ENCODE measurements at regions not wholly inside any gene's neighbourhood (a gene's known extent, or its start where the extent isn't known, plus 50 kb on each side); places are given as distances from the start of the nearest gene placed in this dataset.

GRCh38 chr4:18294846-18295245 is 273.3 kb upstream of the LCORL start:
- no peak overlapping the region for H3K4me3 ChIP-seq
- in situ Hi-C loops (cut with MboI; ENCODE audit: low pct_ligation_motif_present in 1 of 4, low pct_unique_long_range_greater_than_20kb in 1 of 4, low sequenced_read_pairs in 3 of 4) = no loop called here
- H3K9me3 ChIP-seq = no peaks in the 10 kb centered on the region
- intact Hi-C loops (cut with DNase I; ENCODE audit: low total_unique reads) = no loop called here
- no peaks in the 10 kb centered on the region for H3K4me1 ChIP-seq
- 45 to 60% methylated on average over 2 of the region's 2 CpGs for WGBS, 2 donors (ENCODE audit: low coverage in 1 of 2)
- H3K36me3 ChIP-seq = no peaks in the 10 kb centered on the region
- no peaks in the 10 kb centered on the region for H3K27me3 ChIP-seq
- TF ChIP-seq POLR2A (IDR thresholded peaks at IDR 0.05) = no peak
- no peak for TF ChIP-seq POLR2AphosphoS5 (IDR thresholded peaks at IDR 0.05)
- no peak for TF ChIP-seq CTCF (IDR thresholded peaks at IDR 0.05)
- TF ChIP-seq EP300 (IDR thresholded peaks at IDR 0.05; ENCODE audit: low read depth) = no peak
- H3K27ac ChIP-seq = no peak overlapping the region
- DNase-seq = no peak

- Histone ChIP-seq H3K36me3 (no peaks in the 10 kb centered on the region), H3K27me3 (no peaks in the 10 kb centered on the region), H3K9me3 (no peaks in the 10 kb centered on the region), H3K4me3 (no peak overlapping the region), H3K27ac (no peak overlapping the region), H3K4me1 (no peaks in the 10 kb centered on the region)
- 88 to 90% methylated on average over 6 of the region's 6 CpGs for whole genome bisulfite sequencing, 2 donors (ENCODE audit: low coverage in 1 of 2)
- in situ Hi-C loops (cut with MboI; ENCODE audit: low pct_ligation_motif_present in 1 of 4, low pct_unique_long_range_greater_than_20kb in 1 of 4, low sequenced_read_pairs in 3 of 4) (no loop called here), intact Hi-C loops (cut with DNase I; ENCODE audit: low total_unique reads) (no loop called here)
- no peak for TF ChIP-seq POLR2A (IDR thresholded peaks at IDR 0.05)
- TF ChIP-seq POLR2AphosphoS5 (IDR thresholded peaks at IDR 0.05) = no peak
- TF ChIP-seq EP300 (IDR thresholded peaks at IDR 0.05; ENCODE audit: low read depth) = no peak
- TF ChIP-seq CTCF (IDR thresholded peaks at IDR 0.05) = no peak
- no peak for DNase-seq
Observed at GRCh38 chr4:18294021-18294420, 272.5 kb upstream of the LCORL start.

- no peaks in the 10 kb centered on the region for H3K36me3 ChIP-seq
- no peak overlapping the region for H3K27ac ChIP-seq
- no peaks in the 10 kb centered on the region for H3K27me3 ChIP-seq
- no peak overlapping the region for H3K4me3 ChIP-seq
- in situ Hi-C loops (cut with MboI; ENCODE audit: low pct_ligation_motif_present in 1 of 4, low pct_unique_long_range_greater_than_20kb in 1 of 4, low sequenced_read_pairs in 3 of 4) = no loop called here
- 63 to 76% methylated on average over 4 to 6 of the region's 6 CpGs for WGBS, 2 donors (ENCODE audit: low coverage in 1 of 2)
- no peaks in the 10 kb centered on the region for H3K9me3 ChIP-seq
- intact Hi-C loops (cut with DNase I; ENCODE audit: low total_unique reads) = no loop called here
- H3K4me1 ChIP-seq = no peaks in the 10 kb centered on the region
- DNase-seq = no peak
- no peak for TF ChIP-seq POLR2AphosphoS5 (IDR thresholded peaks at IDR 0.05)
- TF ChIP-seq EP300 (IDR thresholded peaks at IDR 0.05; ENCODE audit: low read depth) = no peak
Observed at GRCh38 chr4:18292411-18292810, 270.9 kb upstream of the LCORL start.

GRCh38 chr4:18291981-18292380 is 270.4 kb upstream of the LCORL start:
- H3K9me3 ChIP-seq = no peaks in the 10 kb centered on the region
- no peak overlapping the region for H3K27ac ChIP-seq
- TF ChIP-seq POLR2A (IDR thresholded peaks at IDR 0.05) = no peak
- TF ChIP-seq POLR2AphosphoS5 (IDR thresholded peaks at IDR 0.05) = no peak
- TF ChIP-seq EP300 (IDR thresholded peaks at IDR 0.05; ENCODE audit: low read depth) = no peak
- TF ChIP-seq CTCF (IDR thresholded peaks at IDR 0.05) = no peak
- 91 to 95% methylated on average over 2 of the region's 2 CpGs for WGBS, 2 donors (ENCODE audit: low coverage in 1 of 2)
- no peaks in the 10 kb centered on the region for H3K27me3 ChIP-seq
- intact Hi-C loops (cut with DNase I; ENCODE audit: low total_unique reads) (no loop called here), in situ Hi-C loops (cut with MboI; ENCODE audit: low pct_ligation_motif_present in 1 of 4, low pct_unique_long_range_greater_than_20kb in 1 of 4, low sequenced_read_pairs in 3 of 4) (no loop called here)
- no peak overlapping the region for H3K4me3 ChIP-seq
- no peaks in the 10 kb centered on the region for H3K4me1 ChIP-seq
- H3K36me3 ChIP-seq = no peaks in the 10 kb centered on the region
- DNase-seq = no peak

GRCh38 chr4:18291256-18291655 is 269.7 kb upstream of the LCORL start:
- intact Hi-C loops (cut with DNase I; ENCODE audit: low total_unique reads) (no loop called here), in situ Hi-C loops (cut with MboI; ENCODE audit: low pct_ligation_motif_present in 1 of 4, low pct_unique_long_range_greater_than_20kb in 1 of 4, low sequenced_read_pairs in 3 of 4) (no loop called here)
- Histone ChIP-seq H3K9me3 (no peaks in the 10 kb centered on the region), H3K4me1 (no peaks in the 10 kb centered on the region), H3K27me3 (no peaks in the 10 kb centered on the region), H3K4me3 (no peak overlapping the region), H3K27ac (no peak overlapping the region), H3K36me3 (no peaks in the 10 kb centered on the region)
- 59 to 75% methylated on average over 5 of the region's 5 CpGs for WGBS, 2 donors (ENCODE audit: low coverage in 1 of 2)
- no peak for DNase-seq
- TF ChIP-seq POLR2AphosphoS5 (IDR thresholded peaks at IDR 0.05) (no peak), POLR2A (IDR thresholded peaks at IDR 0.05) (no peak), EP300 (IDR thresholded peaks at IDR 0.05; ENCODE audit: low read depth) (no peak), CTCF (IDR thresholded peaks at IDR 0.05) (no peak)

All from transverse colon (tissue), 4 donors.